ENCODE measurements at regions not wholly inside any gene's neighbourhood (a gene's known extent, or its start where the extent isn't known, plus 50 kb on each side); places are given as distances from the start of the nearest gene placed in this dataset.
A peak's percentile ranks its signal among the peaks of the same experiment; 100 is the strongest.

DNA sequence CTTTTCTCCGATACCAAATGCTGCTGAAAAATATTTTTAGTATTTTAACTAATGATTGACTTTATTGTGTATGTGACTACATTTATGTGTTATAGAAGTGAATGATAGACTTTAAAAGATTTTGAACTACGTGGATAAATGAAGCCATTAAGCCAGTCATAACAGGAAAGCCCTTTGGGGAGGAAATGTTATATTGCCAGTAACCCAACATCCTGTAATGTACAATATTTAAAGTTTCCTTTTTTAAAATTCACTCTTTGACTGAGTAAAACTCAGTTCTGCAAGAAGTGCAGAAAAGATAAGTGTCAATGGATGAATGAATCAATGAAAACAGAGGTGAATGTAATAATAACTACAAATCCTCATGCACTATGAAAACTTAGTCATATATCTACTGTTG lies 102.6 kb upstream of the TLE4 start:
- Histone ChIP-seq H3K27me3 (no peaks in the 10 kb centered on the region), H3K4me3 (no peak overlapping the region), H3K27ac (no peak overlapping the region), H3K4me1 (no peaks in the 10 kb centered on the region), H3K9me3 (no peaks in the 10 kb centered on the region), H3K36me3 (no peaks in the 10 kb centered on the region)
- intact Hi-C loops (cut with DNase I): no loop called here
- no peak for TF ChIP-seq CTCF (IDR thresholded peaks at IDR 0.05)
- ATAC-seq (no peak), DNase-seq (no peak)

- Histone ChIP-seq H3K27ac (no peak overlapping the region), H3K4me1 (no peaks in the 10 kb centered on the region), H3K36me3 (no peaks in the 10 kb centered on the region), H3K9me3 (no peaks in the 10 kb centered on the region), H3K4me3 (no peak overlapping the region), H3K27me3 (no peaks in the 10 kb centered on the region)
- ATAC-seq: no peak
- DNase-seq: no peak
- no peak for TF ChIP-seq CTCF (IDR thresholded peaks at IDR 0.05)
- intact Hi-C loops (cut with DNase I): no loop called here
Observed at GRCh38 chr9:79470954-79471353, 100.8 kb upstream of the TLE4 start.

- H3K27me3 ChIP-seq: no peaks in the 10 kb centered on the region
- peak; percentile 72 for ATAC-seq
- DNase-seq: no peak
- no peaks in the 10 kb centered on the region for H3K36me3 ChIP-seq
- no peak overlapping the region for H3K27ac ChIP-seq
- TF ChIP-seq CTCF (IDR thresholded peaks at IDR 0.05): peak; percentile 41
- H3K4me1 ChIP-seq: no peaks in the 10 kb centered on the region
- H3K4me3 ChIP-seq: no peak overlapping the region
- no peaks in the 10 kb centered on the region for H3K9me3 ChIP-seq
- intact Hi-C loops (cut with DNase I): no loop called here
Observed at GRCh38 chr9:79471580-79472543, 99.9 kb upstream of the TLE4 start.

GRCh38 chr9:79473704-79474103 lies 98.1 kb upstream of the TLE4 start:
- Histone ChIP-seq H3K4me1 (no peaks in the 10 kb centered on the region), H3K27ac (no peak overlapping the region), H3K36me3 (no peaks in the 10 kb centered on the region), H3K27me3 (no peaks in the 10 kb centered on the region), H3K4me3 (no peak overlapping the region), H3K9me3 (no peaks in the 10 kb centered on the region)
- ATAC-seq: no peak
- TF ChIP-seq CTCF (IDR thresholded peaks at IDR 0.05): no peak
- no peak for DNase-seq
- intact Hi-C loops (cut with DNase I): no loop called here

DNA sequence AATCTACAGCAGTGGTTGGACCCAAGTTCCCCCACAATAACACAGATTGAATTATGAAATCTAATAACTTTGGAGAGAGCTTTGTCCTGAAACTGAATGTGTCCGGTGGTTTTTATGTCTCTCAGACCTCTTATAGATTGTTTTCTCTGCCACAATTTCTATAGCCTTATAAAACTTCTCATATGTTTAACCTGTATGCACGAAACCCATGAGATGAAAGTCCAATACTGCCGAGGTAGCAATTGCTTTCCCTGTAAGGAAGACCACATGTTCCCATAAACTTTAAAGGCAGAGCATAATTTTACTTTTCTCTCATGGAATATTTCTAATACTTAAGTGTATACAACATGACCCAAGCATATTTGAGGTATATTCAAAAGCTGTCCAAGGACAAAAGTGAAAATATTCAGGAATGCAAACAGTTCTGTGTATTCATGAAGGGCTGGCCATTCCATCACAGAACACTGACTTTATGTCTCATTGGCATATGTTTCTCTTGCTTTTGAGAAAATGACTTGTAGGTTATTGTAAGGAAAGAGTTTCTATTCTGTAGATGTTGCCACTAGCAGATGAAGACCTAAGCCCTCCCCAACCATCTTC lies 94.4 kb upstream of the TLE4 start:
- Histone ChIP-seq H3K36me3 (no peaks in the 10 kb centered on the region), H3K27me3 (no peaks in the 10 kb centered on the region), H3K27ac (no peak overlapping the region), H3K4me3 (no peak overlapping the region), H3K9me3 (no peaks in the 10 kb centered on the region), H3K4me1 (no peaks in the 10 kb centered on the region)
- TF ChIP-seq CTCF (IDR thresholded peaks at IDR 0.05): no peak
- DNase-seq (no peak), ATAC-seq (no peak)
- intact Hi-C loops (cut with DNase I): no loop called here

All from upper lobe of right lung (tissue), 1 donor.